ENCODE measurements at regions not wholly inside any gene's neighbourhood (a gene's known extent, or its start where the extent isn't known, plus 50 kb on each side); places are given as distances from the start of the nearest gene placed in this dataset.

- TF ChIP-seq CTCF (IDR thresholded peaks at IDR 0.05; ENCODE audit: low read depth, low read length), result no peak
- Histone ChIP-seq H3K27me3 (no peaks in the 10 kb centered on the region), H3K36me3 (no peaks in the 10 kb centered on the region), H3K9me3 (ENCODE audit: low read depth) (no peaks in the 10 kb centered on the region), H3K4me1 (ENCODE audit: low read depth) (no peaks in the 10 kb centered on the region), H3K4me3 (no peak overlapping the region), H3K27ac (no peak overlapping the region)
- DNase-seq (ENCODE audit: low read depth in 1 of 2, low spot score in 1 of 2), result no peak
Measured at GRCh38 chr7:116093516-116094301, 63.1 kb upstream of the TFEC start.

- no peak overlapping the region for H3K27ac ChIP-seq
- no peak for DNase-seq (ENCODE audit: low read depth in 1 of 2, low spot score in 1 of 2)
- H3K27me3 ChIP-seq, result no peaks in the 10 kb centered on the region
- H3K4me3 ChIP-seq, result no peak overlapping the region
- H3K9me3 ChIP-seq (ENCODE audit: low read depth), result no peaks in the 10 kb centered on the region
- no peak for TF ChIP-seq CTCF (IDR thresholded peaks at IDR 0.05; ENCODE audit: low read depth, low read length)
- no peaks in the 10 kb centered on the region for H3K4me1 ChIP-seq (ENCODE audit: low read depth)
- no peaks in the 10 kb centered on the region for H3K36me3 ChIP-seq
Measured at GRCh38 chr7:116095396-116095795, 64.8 kb upstream of the TFEC start.

GRCh38 chr7:116097365-116098009 lies 66.9 kb upstream of the TFEC start:
- Histone ChIP-seq H3K27me3 (no peaks in the 10 kb centered on the region), H3K36me3 (no peaks in the 10 kb centered on the region), H3K4me1 (ENCODE audit: low read depth) (no peaks in the 10 kb centered on the region), H3K27ac (no peak overlapping the region), H3K4me3 (no peak overlapping the region), H3K9me3 (ENCODE audit: low read depth) (no peaks in the 10 kb centered on the region)
- peak in 1 of 2 donors; percentile 61 for DNase-seq (ENCODE audit: low read depth in 1 of 2, low spot score in 1 of 2)
- TF ChIP-seq CTCF (IDR thresholded peaks at IDR 0.05; ENCODE audit: low read depth, low read length), result peak; percentile 20

GRCh38 chr7:116098175-116098574 lies 67.6 kb upstream of the TFEC start:
- no peak for TF ChIP-seq CTCF (IDR thresholded peaks at IDR 0.05; ENCODE audit: low read depth, low read length)
- H3K4me1 ChIP-seq (ENCODE audit: low read depth), result no peaks in the 10 kb centered on the region
- H3K27ac ChIP-seq, result no peak overlapping the region
- DNase-seq (ENCODE audit: low read depth in 1 of 2, low spot score in 1 of 2), result no peak
- no peak overlapping the region for H3K4me3 ChIP-seq
- no peaks in the 10 kb centered on the region for H3K27me3 ChIP-seq
- no peaks in the 10 kb centered on the region for H3K9me3 ChIP-seq (ENCODE audit: low read depth)
- no peaks in the 10 kb centered on the region for H3K36me3 ChIP-seq

- DNase-seq (ENCODE audit: low read depth in 1 of 2, low spot score in 1 of 2), result peak in 1 of 2 donors; percentile 7
- no peaks in the 10 kb centered on the region for H3K27me3 ChIP-seq
- H3K4me3 ChIP-seq, result no peak overlapping the region
- H3K27ac ChIP-seq, result no peak overlapping the region
- H3K4me1 ChIP-seq (ENCODE audit: low read depth), result no peaks in the 10 kb centered on the region
- no peaks in the 10 kb centered on the region for H3K9me3 ChIP-seq (ENCODE audit: low read depth)
- no peaks in the 10 kb centered on the region for H3K36me3 ChIP-seq
- no peak for TF ChIP-seq CTCF (IDR thresholded peaks at IDR 0.05; ENCODE audit: low read depth, low read length)
Measured at GRCh38 chr7:116100626-116101025, 70.1 kb upstream of the TFEC start.
